CD14-positive monocyte (primary cell): ENCODE measurements at regions not wholly inside any gene's neighbourhood (a gene's known extent, or its start where the extent isn't known, plus 50 kb on each side); places are given as distances from the start of the nearest gene placed in this dataset.

Source experiments
- DNase-seq, 3 donors: peaks; one replicate each; pipeline ENCODE4 v3.0.0-alpha.2; 2011 to 2022
- H2AFZ ChIP-seq: 2 replicates; pipeline ENCODE4 v1.6.0; 2012; ENCODE audit warnings: mild to moderate bottlenecking, low read depth, low read length, inconsistent platforms; ENCODE audit not compliant: insufficient read depth, poor library complexity, severe bottlenecking
- H3K27ac ChIP-seq, 2 donors: 1 replicate in 1 of 2; 2 replicates in 1 of 2; pipeline ENCODE4 v1.5.1; 2012 to 2013; ENCODE audit warnings: low read length in 2 of 2, control low read depth in 1 of 2, inconsistent platforms in 1 of 2, low read depth in 1 of 2, mild to moderate bottlenecking in 1 of 2
- H3K27me3 ChIP-seq, 2 donors: one replicate each; pipeline versions ENCODE4 v1.6.0 to v1.6.1; 2011 to 2013; ENCODE audit warnings: low read length in 2 of 2; ENCODE audit not compliant: control insufficient read depth in 2 of 2, insufficient read depth in 2 of 2
- H3K36me3 ChIP-seq, 2 donors: replicated peaks in 1 of 2; 1 replicate in 1 of 2; 2 replicates in 1 of 2; pipeline versions ENCODE4 v1.5.1 to v1.6.1; 2012 to 2013; ENCODE audit warnings: low read length in 2 of 2, control low read depth in 1 of 2, inconsistent platforms in 1 of 2, mild to moderate bottlenecking in 1 of 2; ENCODE audit not compliant: insufficient read depth in 2 of 2, control insufficient read depth in 1 of 2
- H3K4me1 ChIP-seq, 2 donors: 1 replicate in 1 of 2; 2 replicates in 1 of 2; pipeline versions ENCODE4 v1.5.1 to v1.6.1; 2012 to 2013; ENCODE audit warnings: low read length in 2 of 2, control low read depth in 1 of 2, inconsistent platforms in 1 of 2, mild to moderate bottlenecking in 1 of 2, moderate library complexity in 1 of 2; ENCODE audit not compliant: insufficient read depth in 2 of 2, control insufficient read depth in 1 of 2
- H3K4me2 ChIP-seq: replicated peaks from 2 replicates; pipeline ENCODE3; 2012; ENCODE audit warnings: low read length, moderate library complexity, mild to moderate bottlenecking; ENCODE audit not compliant: poor library complexity, severe bottlenecking; ENCODE audit errors: extremely low read depth
- H3K4me3 ChIP-seq, 3 experiments: fragments of 200-600 bp in 1 of 3; sonication (generic) in 1 of 3; replicated peaks in 1 of 3; 1 replicate in 2 of 3; 2 replicates in 1 of 3; pipeline ENCODE4 v1.5.1; 2011 to 2013; ENCODE audit warnings: low read length in 3 of 3, mild to moderate bottlenecking in 3 of 3, control low read depth in 2 of 3, low read depth in 2 of 3, inconsistent platforms in 1 of 3, moderate library complexity in 1 of 3
- H3K79me2 ChIP-seq: 2 replicates; pipeline ENCODE4 v1.6.0; 2012; ENCODE audit warnings: mild to moderate bottlenecking, control low read depth, inconsistent platforms, low read length, moderate library complexity; ENCODE audit not compliant: insufficient read depth
- H3K9ac ChIP-seq: 2 replicates; pipeline ENCODE4 v1.6.0; 2017; ENCODE audit warnings: low read length, mild to moderate bottlenecking; ENCODE audit not compliant: insufficient read depth, poor library complexity, severe bottlenecking
- H3K9me3 ChIP-seq, 2 donors: replicated peaks in 1 of 2; 1 replicate in 1 of 2; 2 replicates in 1 of 2; pipeline versions ENCODE4 v1.5.1 to v1.6.1; 2012 to 2013; ENCODE audit warnings: low read length in 2 of 2, control low read depth in 1 of 2; ENCODE audit not compliant: control insufficient read depth in 1 of 2, insufficient read depth in 1 of 2
- H4K20me1 ChIP-seq: 2 replicates; pipeline ENCODE4 v1.6.0; 2012; ENCODE audit warnings: mild to moderate bottlenecking, low read length, control low read depth, moderate library complexity; ENCODE audit not compliant: insufficient read depth
- H3K27ac Mint-ChIP-seq, 7 donors: one replicate each; pipeline ENCODE4 v1.8.0; 2020; ENCODE audit warnings: mild to moderate bottlenecking in 7 of 7, mixed read lengths in 7 of 7, moderate library complexity in 6 of 7, inconsistent platforms in 2 of 7
- H3K27me3 Mint-ChIP-seq, 3 donors: one replicate each; pipeline ENCODE4 v1.8.0; 2021 to 2022; ENCODE audit warnings: low read depth in 3 of 3, mild to moderate bottlenecking in 3 of 3, mixed read lengths in 3 of 3, moderate library complexity in 3 of 3, inconsistent platforms in 1 of 3
- H3K36me3 Mint-ChIP-seq, 2 donors: one replicate each; pipeline ENCODE4 v1.8.0; 2020; ENCODE audit warnings: mixed read lengths in 2 of 2, inconsistent platforms in 1 of 2, mild to moderate bottlenecking in 1 of 2
- H3K4me1 Mint-ChIP-seq: one replicate; pipeline ENCODE4 v1.8.0; 2020; ENCODE audit warnings: mild to moderate bottlenecking, mixed read lengths
- H3K4me3 Mint-ChIP-seq, 2 donors: one replicate each; pipeline ENCODE4 v1.8.0; 2020; ENCODE audit warnings: mild to moderate bottlenecking in 2 of 2, mixed read lengths in 2 of 2, moderate library complexity in 1 of 2
- H3K9me3 Mint-ChIP-seq, 7 donors: one replicate each; pipeline ENCODE4 v1.8.0; 2020 to 2022; ENCODE audit warnings: mixed read lengths in 7 of 7, mild to moderate bottlenecking in 6 of 7, moderate library complexity in 6 of 7, inconsistent platforms in 2 of 7
- CTCF ChIP-seq: fragments of 200-600 bp; IDR thresholded peaks from one replicate; pipeline ENCODE4 v1.8.0; 2022; ENCODE audit warnings: antibody characterized with exemption, mild to moderate bottlenecking
- WGBS: methylation state at CpG from one replicate; pipeline ENCODE4 v1.1.5; 2013; ENCODE audit warnings: missing lambda C conversion rate; ENCODE audit not compliant: insufficient coverage; 5-methylcytosine and 5-hydroxymethylcytosine counted together
- intact Hi-C, 2 donors: fragments of 100-400 bp; cut with micrococcal nuclease; formaldehyde crosslinking; loops; one replicate each; pipeline versions ENCODE4 v1.15.0 to v1.15.1; 2023

GRCh38 chr18:38322206-38322605 lies 756.6 kb upstream of the CELF4 start:
- Histone ChIP-seq H3K27ac (no peak overlapping the region), H2AFZ (no peak overlapping the region), H3K4me1 (no peaks in the 10 kb centered on the region), H3K27me3 (no peaks in the 10 kb centered on the region), H3K79me2 (no peaks in the 10 kb centered on the region), H4K20me1 (no peaks in the 10 kb centered on the region), H3K9me3 (no peaks in the 10 kb centered on the region), H3K36me3 (no peaks in the 10 kb centered on the region), H3K4me3 (no peak overlapping the region), H3K9ac (no peak overlapping the region), H3K4me2 (no peak overlapping the region)
- Mint-ChIP-seq H3K27me3 (no peaks in the 10 kb centered on the region), H3K4me3 (no peak overlapping the region), H3K9me3 (peaks cover 0 to 5% (median 2%) of the 10 kb centered on the region in 7 donors), H3K36me3 (no peaks in the 10 kb centered on the region), H3K4me1 (no peaks in the 10 kb centered on the region), H3K27ac (no peak overlapping the region)
- WGBS = no CpG with 5 or more reads among the region's 1 CpG
- no peak for TF ChIP-seq CTCF
- DNase-seq = no peak
- intact Hi-C loops = no loop called here

- no peak for DNase-seq
- Mint-ChIP-seq H3K36me3 (no peaks in the 10 kb centered on the region), H3K4me1 (no peaks in the 10 kb centered on the region), H3K27me3 (no peaks in the 10 kb centered on the region), H3K9me3 (peaks cover 0 to 5% (median 4%) of the 10 kb centered on the region in 7 donors), H3K4me3 (no peak overlapping the region), H3K27ac (no peak overlapping the region)
- H2AFZ ChIP-seq = no peak overlapping the region
- no peaks in the 10 kb centered on the region for H4K20me1 ChIP-seq
- no peaks in the 10 kb centered on the region for H3K36me3 ChIP-seq
- no peak overlapping the region for H3K9ac ChIP-seq
- H3K79me2 ChIP-seq = no peaks in the 10 kb centered on the region
- H3K27me3 ChIP-seq = no peaks in the 10 kb centered on the region
- WGBS = no CpG with 5 or more reads among the region's 3 CpGs
- H3K9me3 ChIP-seq = peaks cover 0 to 3% of the 10 kb centered on the region in 2 donors
- no peak overlapping the region for H3K27ac ChIP-seq
- intact Hi-C loops = no loop called here
- no peak overlapping the region for H3K4me2 ChIP-seq
- H3K4me1 ChIP-seq = no peaks in the 10 kb centered on the region
- no peak for TF ChIP-seq CTCF
- H3K4me3 ChIP-seq = no peak overlapping the region
Measured at GRCh38 chr18:38321262-38321661, 755.7 kb upstream of the CELF4 start.
